ENCODE measurements at regions not wholly inside any gene's neighbourhood (a gene's known extent, or its start where the extent isn't known, plus 50 kb on each side); places are given as distances from the start of the nearest gene placed in this dataset.
A peak's percentile ranks its signal among the peaks of the same experiment; 100 is the strongest.
"Not testable (repeated sequence)": the region's sequence is repeated elsewhere in the genome, so short reads cannot be mapped to it uniquely, and the experiment has no call there.

GRCh38 chrX:138897621-138898492 lies 186.3 kb upstream of the FGF13 start:
- Histone ChIP-seq H3K36me3 (no peaks in the 10 kb centered on the region), H3K9me3 (no peaks in the 10 kb centered on the region), H3K4me3 (no peak overlapping the region), H3K4me1 (no peaks in the 10 kb centered on the region), H3K27ac (no peak overlapping the region), H3K27me3 (no peaks in the 10 kb centered on the region)
- ATAC-seq (no peak), DNase-seq (no peak)
- in situ Hi-C loops (cut with MboI; ENCODE audit: low sequenced_read_pairs in 4 of 4) (no loop called here), intact Hi-C loops (cut with DNase I; ENCODE audit: low total_unique reads) (no loop called here)
- TF ChIP-seq CTCF (IDR thresholded peaks at IDR 0.05 in 4 of 5, conservative IDR thresholded peaks at IDR 0.05 in 1 of 5) (no peak), POLR2A (IDR thresholded peaks at IDR 0.05) (no peak)

- ATAC-seq (no peak), DNase-seq (no peak)
- Histone ChIP-seq H3K36me3 (no peaks in the 10 kb centered on the region), H3K4me1 (peaks cover 0 to 6% of the 10 kb centered on the region in 2 donors), H3K27ac (no peak overlapping the region), H3K4me3 (no peak overlapping the region), H3K27me3 (no peaks in the 10 kb centered on the region), H3K9me3 (no peaks in the 10 kb centered on the region)
- in situ Hi-C loops (cut with MboI; ENCODE audit: low sequenced_read_pairs in 4 of 4) (no loop called here), intact Hi-C loops (cut with DNase I; ENCODE audit: low total_unique reads) (no loop called here)
- TF ChIP-seq POLR2A (IDR thresholded peaks at IDR 0.05) (no peak), CTCF (IDR thresholded peaks at IDR 0.05 in 4 of 5, conservative IDR thresholded peaks at IDR 0.05 in 1 of 5) (no peak)
Measured at GRCh38 chrX:138890491-138890890, 179.0 kb upstream of the FGF13 start.

- no peaks in the 10 kb centered on the region for H3K27me3 ChIP-seq
- H3K36me3 ChIP-seq, result no peaks in the 10 kb centered on the region
- no peak overlapping the region for H3K4me3 ChIP-seq
- peaks cover 0 to 6% of the 10 kb centered on the region in 2 donors for H3K4me1 ChIP-seq
- in situ Hi-C loops (cut with MboI; ENCODE audit: low sequenced_read_pairs in 4 of 4), result no loop called here
- DNase-seq (no peak), ATAC-seq (no peak)
- no peak overlapping the region for H3K27ac ChIP-seq
- TF ChIP-seq POLR2A (IDR thresholded peaks at IDR 0.05), result no peak
- intact Hi-C loops (cut with DNase I; ENCODE audit: low total_unique reads), result no loop called here
- H3K9me3 ChIP-seq, result no peaks in the 10 kb centered on the region
Measured at GRCh38 chrX:138889149-138889548, 177.6 kb upstream of the FGF13 start.

GRCh38 chrX:138886769-138887168 lies 175.3 kb upstream of the FGF13 start:
- ATAC-seq, result peak; percentile 79 to 84
- peak overlapping the region in 1 of 4 donors; percentile 35 for H3K27ac ChIP-seq
- no peaks in the 10 kb centered on the region for H3K36me3 ChIP-seq
- in situ Hi-C loops (cut with MboI; ENCODE audit: low sequenced_read_pairs in 4 of 4) (no loop called here), intact Hi-C loops (cut with DNase I; ENCODE audit: low total_unique reads) (no loop called here)
- H3K4me3 ChIP-seq, result no peak overlapping the region
- peak in 1 of 2 donors; percentile 50 for DNase-seq
- H3K27me3 ChIP-seq, result no peaks in the 10 kb centered on the region
- TF ChIP-seq POLR2A (IDR thresholded peaks at IDR 0.05) (no peak), CTCF (IDR thresholded peaks at IDR 0.05 in 4 of 5, conservative IDR thresholded peaks at IDR 0.05 in 1 of 5) (no peak)
- H3K4me1 ChIP-seq, result peaks cover 0 to 6% of the 10 kb centered on the region in 2 donors
- H3K9me3 ChIP-seq, result no peaks in the 10 kb centered on the region

GRCh38 chrX:138885886-138886285 lies 174.4 kb upstream of the FGF13 start:
- Histone ChIP-seq H3K36me3 (no peaks in the 10 kb centered on the region), H3K9me3 (no peaks in the 10 kb centered on the region), H3K27me3 (no peaks in the 10 kb centered on the region), H3K4me3 (no peak overlapping the region), H3K4me1 (peaks cover 0 to 6% of the 10 kb centered on the region in 2 donors), H3K27ac (no peak overlapping the region)
- intact Hi-C loops (cut with DNase I; ENCODE audit: low total_unique reads) (no loop called here), in situ Hi-C loops (cut with MboI; ENCODE audit: low sequenced_read_pairs in 4 of 4) (no loop called here)
- TF ChIP-seq CTCF (IDR thresholded peaks at IDR 0.05 in 4 of 5, conservative IDR thresholded peaks at IDR 0.05 in 1 of 5), result no peak
- TF ChIP-seq POLR2A (IDR thresholded peaks at IDR 0.05), result no peak
- ATAC-seq (no peak), DNase-seq (no peak)

GRCh38 chrX:138880293-138880692 lies 168.8 kb upstream of the FGF13 start:
- H3K27me3 ChIP-seq; H3K36me3 ChIP-seq; H3K4me1 ChIP-seq; H3K9me3 ChIP-seq; H3K27ac ChIP-seq; DNase-seq; intact Hi-C loops (cut with DNase I; ENCODE audit: low total_unique reads); H3K4me3 ChIP-seq; ATAC-seq; in situ Hi-C loops (cut with MboI; ENCODE audit: low sequenced_read_pairs in 4 of 4): not testable (repeated sequence)
